MM.1S (cell line): ENCODE measurements at regions not wholly inside any gene's neighbourhood (a gene's known extent, or its start where the extent isn't known, plus 50 kb on each side); places are given as distances from the start of the nearest gene placed in this dataset.

Experiments
- EZH2 ChIP-seq: fragments of 300-600 bp; sonication (generic); optimal IDR thresholded peaks from 2 replicates; pipeline ENCODE3; 2017; ENCODE audit warnings: low read depth, mild to moderate bottlenecking, antibody characterized with exemption, low read length, mixed read lengths
- EZH2phosphoT487 ChIP-seq: fragments of 300-600 bp; sonication (generic); IDR thresholded peaks from 2 replicates; pipeline ENCODE4 v1.6.1; 2018; ENCODE audit warnings: antibody characterized with exemption, low read length
- TF ChIP-seq, protein P1 (sequence below): fragments of 300-600 bp; sonication (generic); IDR thresholded peaks from 2 replicates; pipeline ENCODE4 v1.5.1; 2016; ENCODE audit warnings: antibody characterized with exemption, low read length, mixed read lengths

DNA sequence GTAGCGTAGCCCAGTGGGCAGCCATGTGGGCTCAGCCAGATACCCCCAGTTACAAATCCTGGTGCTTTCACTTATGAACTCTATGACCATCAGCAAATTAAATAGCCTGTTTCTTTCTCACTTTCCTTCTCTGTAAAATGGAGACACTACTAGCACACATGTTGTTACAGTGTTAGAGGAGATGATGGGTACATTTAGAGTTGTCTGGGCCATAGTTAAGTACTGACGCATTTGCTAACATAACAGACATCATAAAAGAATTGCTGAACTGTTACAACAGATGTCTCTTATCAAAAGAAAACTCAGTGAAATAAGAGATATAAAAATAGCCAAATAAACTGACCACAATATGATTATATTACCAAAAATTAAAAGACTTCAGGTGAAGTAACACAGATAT lies 69.9 kb upstream of the DOK5 start:
- TF ChIP-seq, protein P1, sequence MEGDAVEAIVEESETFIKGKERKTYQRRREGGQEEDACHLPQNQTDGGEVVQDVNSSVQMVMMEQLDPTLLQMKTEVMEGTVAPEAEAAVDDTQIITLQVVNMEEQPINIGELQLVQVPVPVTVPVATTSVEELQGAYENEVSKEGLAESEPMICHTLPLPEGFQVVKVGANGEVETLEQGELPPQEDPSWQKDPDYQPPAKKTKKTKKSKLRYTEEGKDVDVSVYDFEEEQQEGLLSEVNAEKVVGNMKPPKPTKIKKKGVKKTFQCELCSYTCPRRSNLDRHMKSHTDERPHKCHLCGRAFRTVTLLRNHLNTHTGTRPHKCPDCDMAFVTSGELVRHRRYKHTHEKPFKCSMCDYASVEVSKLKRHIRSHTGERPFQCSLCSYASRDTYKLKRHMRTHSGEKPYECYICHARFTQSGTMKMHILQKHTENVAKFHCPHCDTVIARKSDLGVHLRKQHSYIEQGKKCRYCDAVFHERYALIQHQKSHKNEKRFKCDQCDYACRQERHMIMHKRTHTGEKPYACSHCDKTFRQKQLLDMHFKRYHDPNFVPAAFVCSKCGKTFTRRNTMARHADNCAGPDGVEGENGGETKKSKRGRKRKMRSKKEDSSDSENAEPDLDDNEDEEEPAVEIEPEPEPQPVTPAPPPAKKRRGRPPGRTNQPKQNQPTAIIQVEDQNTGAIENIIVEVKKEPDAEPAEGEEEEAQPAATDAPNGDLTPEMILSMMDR = no peak
- TF ChIP-seq EZH2 (no peak), EZH2phosphoT487 (no peak)
